ENCODE measurements at regions not wholly inside any gene's neighbourhood (a gene's known extent, or its start where the extent isn't known, plus 50 kb on each side); places are given as distances from the start of the nearest gene placed in this dataset.

- Histone ChIP-seq H3K4me1 (ENCODE audit: control insufficient read depth, low read length) (no peaks in the 10 kb centered on the region), H4K20me1 (ENCODE audit: control insufficient read depth, insufficient read depth, low read depth, low read length) (no peaks in the 10 kb centered on the region), H3F3A (ENCODE audit: control insufficient read depth, insufficient read depth) (no peaks in the 10 kb centered on the region), H3K9me2 (replicated peaks; ENCODE audit: control insufficient read depth, low read length) (no peaks in the 10 kb centered on the region), H3K36me3 (ENCODE audit: control insufficient read depth, low read length) (no peaks in the 10 kb centered on the region), H3K79me2 (ENCODE audit: control insufficient read depth, low read length) (no peaks in the 10 kb centered on the region), H3K4me3 (ENCODE audit: low read length) (no peak overlapping the region), H3K27me3 (ENCODE audit: control insufficient read depth, low read length) (no peaks in the 10 kb centered on the region), H3K4me2 (ENCODE audit: low read length) (no peak overlapping the region), H3K27ac (ENCODE audit: low read depth, low read length) (no peak overlapping the region), H3K9me3 (ENCODE audit: control insufficient read depth, insufficient read depth, low read length) (no peaks in the 10 kb centered on the region)
- TF ChIP-seq CTCF (IDR thresholded peaks at IDR 0.05; ENCODE audit: low read depth, low read length, poor library complexity, severe bottlenecking), result no peak
- TF ChIP-seq EZH2phosphoT487 (IDR thresholded peaks at IDR 0.05; ENCODE audit: borderline replicate concordance, low read length), result no peak
Measured at GRCh38 chr7:145633513-145633912, 483.1 kb upstream of the CNTNAP2 start.

- no peaks in the 10 kb centered on the region for H3K9me2 ChIP-seq (replicated peaks; ENCODE audit: control insufficient read depth, low read length)
- no peaks in the 10 kb centered on the region for H3K9me3 ChIP-seq (ENCODE audit: control insufficient read depth, insufficient read depth, low read length)
- no peaks in the 10 kb centered on the region for H4K20me1 ChIP-seq (ENCODE audit: control insufficient read depth, insufficient read depth, low read depth, low read length)
- no peaks in the 10 kb centered on the region for H3K36me3 ChIP-seq (ENCODE audit: control insufficient read depth, low read length)
- no peaks in the 10 kb centered on the region for H3K79me2 ChIP-seq (ENCODE audit: control insufficient read depth, low read length)
- H3K4me3 ChIP-seq (ENCODE audit: low read length), result no peak overlapping the region
- no peaks in the 10 kb centered on the region for H3K4me1 ChIP-seq (ENCODE audit: control insufficient read depth, low read length)
- H3K27me3 ChIP-seq (ENCODE audit: control insufficient read depth, low read length), result no peaks in the 10 kb centered on the region
- no peak overlapping the region for H3K27ac ChIP-seq (ENCODE audit: low read depth, low read length)
- H3F3A ChIP-seq (ENCODE audit: control insufficient read depth, insufficient read depth), result no peaks in the 10 kb centered on the region
- no peak overlapping the region for H3K4me2 ChIP-seq (ENCODE audit: low read length)
- TF ChIP-seq EZH2phosphoT487 (IDR thresholded peaks at IDR 0.05; ENCODE audit: borderline replicate concordance, low read length) (no peak), CTCF (IDR thresholded peaks at IDR 0.05; ENCODE audit: low read depth, low read length, poor library complexity, severe bottlenecking) (no peak)
Measured at GRCh38 chr7:145624618-145625017, 492.0 kb upstream of the CNTNAP2 start.

GRCh38 chr7:145605963-145606362 lies 510.6 kb upstream of the CNTNAP2 start:
- Histone ChIP-seq H3K36me3 (ENCODE audit: control insufficient read depth, low read length) (no peaks in the 10 kb centered on the region), H3K27me3 (ENCODE audit: control insufficient read depth, low read length) (no peaks in the 10 kb centered on the region), H3K4me1 (ENCODE audit: control insufficient read depth, low read length) (no peaks in the 10 kb centered on the region), H3K9me3 (ENCODE audit: control insufficient read depth, insufficient read depth, low read length) (no peaks in the 10 kb centered on the region), H3K4me2 (ENCODE audit: low read length) (no peak overlapping the region), H3K4me3 (ENCODE audit: low read length) (no peak overlapping the region), H4K20me1 (ENCODE audit: control insufficient read depth, insufficient read depth, low read depth, low read length) (no peaks in the 10 kb centered on the region), H3F3A (ENCODE audit: control insufficient read depth, insufficient read depth) (no peaks in the 10 kb centered on the region), H3K27ac (ENCODE audit: low read depth, low read length) (no peak overlapping the region), H3K9me2 (replicated peaks; ENCODE audit: control insufficient read depth, low read length) (no peaks in the 10 kb centered on the region; the same call in 1 of the 2 replicates), H3K79me2 (ENCODE audit: control insufficient read depth, low read length) (no peaks in the 10 kb centered on the region)
- TF ChIP-seq EZH2phosphoT487 (IDR thresholded peaks at IDR 0.05; ENCODE audit: borderline replicate concordance, low read length), result no peak
- TF ChIP-seq CTCF (IDR thresholded peaks at IDR 0.05; ENCODE audit: low read depth, low read length, poor library complexity, severe bottlenecking), result no peak

GRCh38 chr7:145599376-145599775 lies 517.2 kb upstream of the CNTNAP2 start:
- no peak overlapping the region for H3K4me2 ChIP-seq (ENCODE audit: low read length)
- no peaks in the 10 kb centered on the region for H3K4me1 ChIP-seq (ENCODE audit: control insufficient read depth, low read length)
- H3K79me2 ChIP-seq (ENCODE audit: control insufficient read depth, low read length), result no peaks in the 10 kb centered on the region
- H4K20me1 ChIP-seq (ENCODE audit: control insufficient read depth, insufficient read depth, low read depth, low read length), result no peaks in the 10 kb centered on the region
- H3K27me3 ChIP-seq (ENCODE audit: control insufficient read depth, low read length), result no peaks in the 10 kb centered on the region
- H3K4me3 ChIP-seq (ENCODE audit: low read length), result no peak overlapping the region
- H3K9me2 ChIP-seq (replicated peaks; ENCODE audit: control insufficient read depth, low read length), result no peaks in the 10 kb centered on the region; the same call in 1 of the 2 replicates
- H3F3A ChIP-seq (ENCODE audit: control insufficient read depth, insufficient read depth), result no peaks in the 10 kb centered on the region
- H3K27ac ChIP-seq (ENCODE audit: low read depth, low read length), result no peak overlapping the region
- H3K9me3 ChIP-seq (ENCODE audit: control insufficient read depth, insufficient read depth, low read length), result no peaks in the 10 kb centered on the region
- no peak for TF ChIP-seq EZH2phosphoT487 (IDR thresholded peaks at IDR 0.05; ENCODE audit: borderline replicate concordance, low read length)
- no peaks in the 10 kb centered on the region for H3K36me3 ChIP-seq (ENCODE audit: control insufficient read depth, low read length)
